ENCODE measurements at regions not wholly inside any gene's neighbourhood (a gene's known extent, or its start where the extent isn't known, plus 50 kb on each side); places are given as distances from the start of the nearest gene placed in this dataset.
"Not testable (repeated sequence)": the region's sequence is repeated elsewhere in the genome, so short reads cannot be mapped to it uniquely, and the experiment has no call there.

- no peak for DNase-seq
Measured at GRCh38 chr17:12195418-12195817, 174.7 kb downstream of the MAP2K4 start.

- no peak for DNase-seq
Measured at GRCh38 chr17:12201294-12201880, 180.7 kb downstream of the MAP2K4 start.

- DNase-seq, result no peak
Measured at GRCh38 chr17:12209632-12210191, 189.0 kb downstream of the MAP2K4 start.

GRCh38 chr17:12220714-12221439 is 200.2 kb downstream of the MAP2K4 start:
- not testable (repeated sequence) for DNase-seq

GRCh38 chr17:12222392-12222791 is 201.7 kb downstream of the MAP2K4 start:
- DNase-seq, result no peak

DNA sequence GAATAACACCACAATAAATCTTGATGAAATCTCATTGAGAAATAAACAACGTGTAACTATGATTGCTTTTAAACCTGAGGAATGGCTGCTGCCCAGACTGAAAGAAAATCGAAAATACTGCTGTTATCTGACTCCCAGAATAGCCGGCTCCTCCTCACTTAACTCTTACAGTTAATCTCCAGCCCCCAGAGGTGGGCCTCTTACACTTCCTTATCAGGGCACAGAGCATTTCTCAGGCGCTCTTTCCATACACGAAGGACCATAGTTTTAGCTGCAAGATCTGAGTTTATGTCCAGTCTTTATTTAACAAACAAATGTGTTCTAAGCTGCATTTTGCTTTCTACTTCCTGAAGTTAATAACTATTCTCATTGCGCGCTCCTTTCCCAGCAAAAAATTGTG is 206.9 kb downstream of the MAP2K4 start:
- no peak for DNase-seq

DNA sequence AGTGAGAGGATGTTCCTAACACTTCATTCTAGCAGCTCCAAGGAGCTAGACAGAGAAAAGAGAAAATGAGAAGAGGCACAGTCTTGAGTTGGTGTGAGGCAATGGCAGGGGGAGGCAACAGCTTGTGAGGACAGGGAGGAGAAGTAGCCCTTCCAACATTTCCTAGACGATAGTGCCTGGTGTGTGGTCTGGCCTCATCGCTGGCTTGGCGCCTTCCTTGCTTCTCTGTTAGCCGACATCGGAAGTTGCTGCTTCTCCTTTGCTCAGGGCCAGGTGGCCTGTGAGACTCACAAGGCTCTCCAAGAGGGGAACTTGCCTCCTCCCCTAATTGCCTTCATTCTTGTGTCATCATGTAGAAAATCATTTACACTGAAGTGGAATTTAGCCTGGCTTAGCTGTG is 208.7 kb downstream of the MAP2K4 start:
- no peak for DNase-seq

- no peak for DNase-seq
Measured at GRCh38 chr17:12230481-12231354, 210.0 kb downstream of the MAP2K4 start.

GRCh38 chr17:12231355-12231682 is 210.6 kb downstream of the MAP2K4 start:
- no peak for DNase-seq

DNA sequence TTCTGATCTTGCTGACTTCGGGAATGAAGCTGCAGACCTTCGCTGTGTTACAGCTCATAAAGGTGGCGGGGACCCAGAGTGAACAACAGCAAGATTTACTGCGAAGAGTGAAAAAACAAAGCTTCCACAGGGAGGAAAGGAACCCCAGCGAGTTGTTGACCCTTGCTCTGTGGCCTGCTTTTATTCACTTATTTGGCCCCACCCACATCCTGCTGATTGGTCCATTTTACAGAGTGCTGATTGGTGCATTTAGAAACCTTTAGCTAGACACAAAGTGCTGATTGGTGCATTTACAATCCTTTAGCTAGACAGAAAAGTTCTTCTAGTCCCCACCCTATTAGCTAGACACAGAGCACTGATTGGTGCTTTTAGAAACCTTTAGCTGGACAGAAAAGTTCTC is 218.3 kb downstream of the MAP2K4 start:
- not testable (repeated sequence) for DNase-seq

GRCh38 chr17:12242345-12242954 is 221.8 kb downstream of the MAP2K4 start:
- no peak for DNase-seq

GRCh38 chr17:12247761-12248160 is 227.1 kb downstream of the MAP2K4 start:
- DNase-seq, result no peak

- no peak for DNase-seq
Measured at GRCh38 chr17:12250973-12251372, 230.3 kb downstream of the MAP2K4 start.

- DNase-seq, result no peak
Measured at GRCh38 chr17:12252462-12252861, 231.8 kb downstream of the MAP2K4 start.

DNA sequence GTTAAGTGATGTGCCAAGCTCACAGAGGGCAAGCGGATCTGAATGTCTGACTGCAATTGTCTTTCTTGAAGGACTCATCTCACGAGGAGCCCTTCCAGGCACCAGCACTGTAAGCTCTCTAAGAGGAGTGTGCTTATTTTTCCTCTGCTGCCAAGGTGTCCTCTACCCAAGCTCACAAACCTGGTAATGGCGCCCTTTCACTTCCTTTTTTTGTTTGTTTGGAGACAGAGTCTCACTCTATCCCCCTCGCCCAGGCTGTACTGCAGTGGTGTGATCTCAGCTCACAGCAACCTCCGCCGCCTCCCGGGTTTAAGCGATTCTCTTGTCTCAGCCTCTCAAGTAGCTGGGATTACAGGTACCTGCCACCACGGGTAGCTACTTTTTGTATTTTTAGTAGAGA is 233.8 kb downstream of the MAP2K4 start:
- DNase-seq, result no peak

GRCh38 chr17:12256380-12256995 is 235.8 kb downstream of the MAP2K4 start:
- DNase-seq, result peak; percentile 20

DNA sequence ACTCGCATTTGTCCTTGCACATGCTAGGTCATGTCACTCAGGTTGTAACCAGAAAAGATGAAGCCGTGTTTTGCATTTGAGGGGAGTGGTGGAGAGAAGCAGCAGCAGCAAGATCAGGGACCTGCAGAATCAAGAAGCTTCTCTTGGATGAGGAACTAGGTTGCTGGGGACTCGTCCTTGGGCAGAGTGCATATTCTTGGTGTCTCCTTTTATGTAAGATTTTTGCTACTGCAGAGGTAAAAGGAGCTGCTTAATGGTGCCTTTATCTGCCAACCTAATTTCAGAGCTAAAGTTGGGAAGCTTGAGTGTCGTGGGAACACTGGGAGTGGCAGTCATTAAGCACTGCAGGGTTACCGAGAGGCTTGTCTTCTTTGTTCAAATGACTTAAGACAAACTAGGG is 236.5 kb downstream of the MAP2K4 start:
- DNase-seq, result no peak

GRCh38 chr17:12261354-12261753 is 240.7 kb downstream of the MAP2K4 start:
- no peak for DNase-seq

DNA sequence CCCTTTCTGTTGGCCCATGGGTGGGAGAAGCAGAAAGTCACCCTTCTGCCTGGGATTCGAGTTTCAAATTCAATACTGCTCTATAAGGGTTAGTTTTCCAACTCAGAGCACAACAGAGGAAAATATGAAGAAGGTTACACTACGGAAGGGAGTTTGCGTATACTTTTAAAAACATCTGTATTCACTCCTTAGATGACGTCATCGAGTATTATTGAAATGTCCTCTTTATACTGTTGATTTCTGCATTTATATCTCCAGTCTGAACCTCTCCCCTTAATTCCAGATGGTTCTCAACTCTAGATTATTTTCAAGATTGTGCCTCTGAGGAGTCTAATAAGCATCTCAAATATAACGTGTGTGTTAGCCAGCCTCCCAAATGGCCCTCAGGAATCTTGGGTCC is 249.1 kb downstream of the MAP2K4 start:
- no peak for DNase-seq

- DNase-seq, result no peak
Measured at GRCh38 chr17:12277827-12278226, 257.1 kb downstream of the MAP2K4 start.

- DNase-seq, result no peak
Measured at GRCh38 chr17:12282056-12282455, 261.4 kb downstream of the MAP2K4 start.

DNA sequence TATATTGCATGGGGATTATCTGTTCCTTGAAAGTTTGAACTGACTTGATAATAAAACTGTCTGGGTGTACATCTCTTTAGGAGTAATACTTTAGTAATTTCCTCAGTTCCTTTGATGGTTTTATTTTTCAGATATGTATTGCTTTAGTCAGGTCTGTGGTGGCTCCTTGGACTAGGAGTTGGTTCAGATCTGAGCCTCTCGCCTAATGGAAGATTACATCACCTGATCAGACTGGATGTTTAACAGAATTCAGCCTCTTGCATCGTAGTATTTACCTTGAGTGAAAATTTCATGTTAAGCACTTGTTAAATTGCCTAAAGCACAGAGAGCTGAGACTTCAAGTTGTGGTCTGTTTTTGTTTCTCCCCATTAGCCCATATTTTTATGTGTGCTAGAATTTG is 267.3 kb downstream of the MAP2K4 start:
- no peak for DNase-seq

DNA sequence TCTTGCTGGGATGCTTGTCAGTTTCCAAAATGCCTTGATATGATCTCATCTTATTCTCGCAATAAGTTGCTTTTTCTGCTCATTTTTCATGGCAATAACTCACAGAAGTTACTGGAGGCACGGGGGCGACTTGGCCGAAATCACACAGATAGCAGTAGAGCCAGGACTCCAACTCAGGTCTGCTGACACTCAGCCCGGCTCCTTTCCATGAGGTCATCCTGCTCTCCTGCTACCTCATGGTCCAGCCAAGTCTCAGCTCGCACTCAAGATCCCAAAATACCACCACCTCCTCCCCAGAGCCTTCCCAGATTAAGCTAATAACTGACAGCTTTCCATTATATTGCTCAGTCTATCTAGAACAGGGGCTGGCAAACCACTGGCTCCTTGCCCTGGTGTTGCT is 269.5 kb downstream of the MAP2K4 start:
- no peak for DNase-seq
